GM21390 (cell line): ENCODE measurements at regions not wholly inside any gene's neighbourhood (a gene's known extent, or its start where the extent isn't known, plus 50 kb on each side); places are given as distances from the start of the nearest gene placed in this dataset.
"Not testable (repeated sequence)": the region's sequence is repeated elsewhere in the genome, so short reads cannot be mapped to it uniquely, and the experiment has no call there.

Experiments used
- ATAC-seq: cut with Tn5 transposase; IDR thresholded peaks from one replicate; pipeline ENCODE4 v1.9.1; 2021; ENCODE audit not compliant: unreplicated experiment

- no peak for ATAC-seq
Measured at GRCh38 chr10:78427497-78428031, 393.9 kb downstream of the RPS24 start.

- no peak for ATAC-seq
Measured at GRCh38 chr10:78428579-78428978, 394.9 kb downstream of the RPS24 start.

- no peak for ATAC-seq
Measured at GRCh38 chr10:78429984-78430383, 396.3 kb downstream of the RPS24 start.

DNA sequence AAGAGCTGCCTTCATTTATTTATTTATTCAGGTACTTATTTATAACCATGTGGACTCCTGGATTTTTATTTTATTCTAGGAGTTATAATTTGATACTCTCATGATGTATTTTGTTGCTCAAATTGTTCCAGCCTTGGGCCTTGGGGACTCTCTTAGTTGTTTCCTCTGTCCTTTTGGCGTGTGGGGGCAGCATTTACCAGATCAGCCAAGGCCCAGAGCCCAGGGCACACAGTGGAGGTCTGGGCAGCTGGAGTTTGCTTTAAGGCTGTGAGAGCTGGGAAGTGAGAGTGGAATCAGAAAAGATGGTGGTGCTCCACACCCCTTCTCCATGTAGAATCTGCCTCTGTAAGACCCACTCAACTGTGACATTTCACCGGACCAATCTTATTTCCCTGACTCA, 398.9 kb downstream of the RPS24 start:
- ATAC-seq: no peak

GRCh38 chr10:78433076-78433595, 399.5 kb downstream of the RPS24 start:
- ATAC-seq: no peak

DNA sequence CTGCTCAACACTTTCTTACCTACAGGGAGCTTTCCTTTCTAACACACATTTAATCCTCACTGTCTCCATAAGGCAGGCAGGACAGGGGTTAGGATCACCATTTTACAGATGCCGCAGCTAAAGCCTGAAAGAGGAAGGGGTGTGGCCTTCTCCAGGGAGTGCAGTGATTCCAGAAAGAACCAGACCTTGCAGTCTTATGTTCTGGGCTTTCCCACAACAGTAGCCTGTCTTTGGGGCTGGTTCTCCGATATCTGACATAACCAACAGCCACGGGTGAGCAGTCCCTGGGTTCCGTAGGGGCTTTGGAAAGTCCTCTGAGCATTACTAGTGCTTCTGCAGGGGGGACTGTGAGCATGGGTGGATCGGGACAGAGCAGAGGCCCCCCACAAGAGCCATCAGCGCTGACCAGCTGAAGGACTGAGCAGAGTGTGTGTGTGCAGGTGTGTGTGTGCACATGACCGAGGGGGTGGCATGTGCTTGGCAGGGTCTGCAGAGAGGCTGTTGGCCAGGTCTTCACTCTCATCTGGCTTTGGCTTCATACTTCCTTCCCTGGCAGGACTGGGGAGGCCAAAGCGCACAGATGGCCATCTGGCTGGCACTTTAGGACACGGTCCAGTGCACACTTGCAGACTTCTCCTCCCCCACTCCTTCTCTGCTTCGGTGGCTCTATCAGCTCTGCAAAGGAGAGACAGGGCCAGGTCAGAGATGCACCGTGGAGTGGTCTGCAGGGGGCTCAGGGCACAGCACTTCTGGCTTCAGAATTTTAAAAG, 400.3 kb downstream of the RPS24 start:
- ATAC-seq: no peak

DNA sequence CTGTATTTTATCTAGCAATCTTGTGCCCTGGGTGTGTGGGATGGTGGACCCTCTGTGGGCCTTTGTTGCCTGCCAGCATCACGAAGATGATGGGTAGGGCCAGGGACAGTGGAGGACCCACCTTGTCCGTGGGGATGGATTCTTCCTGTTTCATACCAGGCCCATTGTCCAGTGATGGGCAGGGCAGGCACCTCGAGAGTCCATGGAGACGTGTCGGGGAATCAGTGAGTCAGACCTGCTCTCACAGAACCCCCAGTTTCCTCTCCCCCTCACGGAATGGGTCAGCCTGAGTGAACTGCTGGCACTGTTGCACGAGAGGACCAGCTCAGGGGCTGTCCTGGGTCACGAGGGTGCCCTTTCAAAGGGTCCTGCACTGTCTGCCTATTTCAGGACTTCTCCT, 401.2 kb downstream of the RPS24 start:
- ATAC-seq: no peak

DNA sequence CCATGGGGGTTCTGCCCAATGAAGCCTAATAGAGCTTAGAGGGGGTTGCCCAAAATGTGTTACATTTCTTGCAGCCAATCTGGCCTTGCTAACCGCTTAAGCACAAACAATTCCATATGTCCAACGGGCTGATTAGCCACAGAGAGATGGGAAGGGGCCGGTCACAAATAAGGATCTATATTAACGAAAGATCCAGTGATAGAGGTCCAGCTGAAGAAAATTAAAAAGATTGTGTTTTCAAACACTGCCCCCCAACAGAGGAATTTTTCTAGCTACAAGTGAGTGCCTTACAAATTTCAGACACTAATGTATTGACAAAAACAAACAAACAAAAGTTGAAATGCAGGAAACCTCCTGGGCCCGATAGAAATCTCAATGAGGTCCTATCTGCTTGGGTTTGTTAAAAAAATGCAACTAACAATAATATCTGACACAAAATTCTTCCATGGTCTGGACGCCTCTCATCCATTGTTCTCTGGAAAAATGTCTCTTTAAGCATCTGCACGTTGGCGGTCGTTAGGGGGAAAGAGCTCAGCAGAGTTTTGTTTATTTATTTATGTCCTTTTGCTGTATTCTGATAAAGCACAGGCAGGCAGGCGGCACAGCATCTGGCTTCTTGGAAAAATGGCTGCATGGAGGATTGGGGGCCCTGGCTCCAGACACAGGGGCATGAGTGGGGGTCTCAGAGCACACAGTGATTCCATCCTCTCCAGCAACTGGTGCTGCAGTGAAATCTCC, 402.0 kb downstream of the RPS24 start:
- no peak for ATAC-seq

DNA sequence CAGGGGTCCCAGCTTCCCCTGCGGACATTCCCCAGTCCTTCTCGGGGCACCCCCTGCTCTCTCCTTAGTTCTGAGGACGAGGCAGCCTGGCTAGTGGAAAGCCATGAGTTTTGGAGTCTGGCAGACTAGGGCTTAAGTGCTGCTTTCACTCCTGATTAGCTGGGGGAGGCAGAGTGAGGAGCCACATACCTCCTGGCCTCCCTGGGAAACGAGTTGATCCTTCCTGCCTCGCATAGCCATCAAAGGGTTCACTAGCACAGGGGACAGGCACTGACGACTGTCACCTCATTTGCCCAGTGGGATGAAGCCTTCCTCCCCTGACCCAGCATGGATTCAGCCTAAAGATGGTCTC, 402.5 kb downstream of the RPS24 start:
- ATAC-seq: no peak

DNA sequence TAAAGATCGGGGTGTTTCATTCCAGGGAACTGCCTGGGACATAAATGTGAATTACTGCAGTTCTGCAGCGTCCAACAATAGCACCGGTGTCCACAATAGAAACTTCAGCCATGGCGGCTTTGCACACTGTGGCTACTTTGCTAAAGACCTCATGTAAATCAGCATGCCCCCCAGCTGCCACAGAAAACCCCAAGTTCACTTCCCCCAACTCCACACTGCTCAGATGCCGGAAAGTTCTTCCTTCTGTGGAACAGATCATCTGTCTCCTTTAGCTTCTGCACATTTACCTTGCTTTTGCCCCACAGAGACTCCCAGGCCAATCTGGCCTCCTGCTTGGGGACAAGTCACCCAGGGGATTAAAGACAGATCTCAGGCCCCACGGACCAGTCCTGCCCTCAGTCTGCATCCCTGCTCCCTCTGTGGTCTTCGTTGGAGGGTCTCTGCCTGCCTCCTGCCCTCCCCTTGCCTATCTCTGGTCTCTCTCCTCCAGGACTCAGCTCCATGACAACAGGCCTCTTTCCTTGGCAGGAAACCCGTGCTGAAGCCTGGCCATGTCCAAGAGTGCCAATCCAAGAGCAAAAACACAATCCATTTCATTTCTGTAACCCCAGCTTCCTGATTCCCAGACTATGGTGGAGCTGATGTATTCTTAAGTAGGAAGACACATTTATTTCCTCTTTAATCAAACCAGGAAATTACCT, 403.2 kb downstream of the RPS24 start:
- no peak for ATAC-seq

GRCh38 chr10:78437407-78437768, 403.7 kb downstream of the RPS24 start:
- ATAC-seq: no peak

- no peak for ATAC-seq
Measured at GRCh38 chr10:78437998-78438906, 404.6 kb downstream of the RPS24 start.

GRCh38 chr10:78438907-78439809, 405.5 kb downstream of the RPS24 start:
- ATAC-seq: no peak

GRCh38 chr10:78441010-78441409, 407.3 kb downstream of the RPS24 start:
- ATAC-seq: no peak

- no peak for ATAC-seq
Measured at GRCh38 chr10:78441694-78442093, 408.0 kb downstream of the RPS24 start.

- ATAC-seq: no peak
Measured at GRCh38 chr10:78442836-78443550, 409.3 kb downstream of the RPS24 start.

DNA sequence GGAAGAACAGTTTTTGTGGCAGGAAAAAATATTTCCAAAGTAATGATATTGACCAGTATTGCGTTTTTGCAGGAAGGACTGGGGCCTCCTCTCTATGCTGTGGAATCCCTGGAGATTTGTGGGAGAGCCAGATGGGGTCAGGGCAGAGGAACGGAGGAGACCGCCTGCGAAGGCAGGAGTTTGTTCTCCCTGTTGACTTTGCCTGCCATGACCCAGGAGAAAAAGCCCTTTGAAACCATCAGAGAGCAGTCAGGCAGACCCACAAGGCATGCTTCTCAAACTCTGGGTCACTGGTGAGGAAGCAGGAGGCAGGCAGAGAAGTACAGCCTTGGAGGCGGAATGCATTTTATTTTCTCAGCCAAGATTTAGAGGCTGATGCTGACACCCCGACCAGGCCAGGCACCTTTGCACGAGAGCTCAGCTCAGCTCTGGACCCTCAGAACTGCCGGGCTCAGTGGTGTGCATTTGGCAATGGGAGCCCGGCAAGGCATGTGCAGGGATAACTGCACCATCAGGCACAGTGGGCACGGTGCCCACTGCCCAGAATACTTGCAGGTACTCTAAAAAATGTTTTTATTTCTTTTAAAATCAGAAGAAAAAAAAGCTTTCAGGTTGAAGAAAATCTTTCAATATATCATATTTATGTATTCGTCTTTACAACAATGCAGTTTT, 410.4 kb downstream of the RPS24 start:
- no peak for ATAC-seq

DNA sequence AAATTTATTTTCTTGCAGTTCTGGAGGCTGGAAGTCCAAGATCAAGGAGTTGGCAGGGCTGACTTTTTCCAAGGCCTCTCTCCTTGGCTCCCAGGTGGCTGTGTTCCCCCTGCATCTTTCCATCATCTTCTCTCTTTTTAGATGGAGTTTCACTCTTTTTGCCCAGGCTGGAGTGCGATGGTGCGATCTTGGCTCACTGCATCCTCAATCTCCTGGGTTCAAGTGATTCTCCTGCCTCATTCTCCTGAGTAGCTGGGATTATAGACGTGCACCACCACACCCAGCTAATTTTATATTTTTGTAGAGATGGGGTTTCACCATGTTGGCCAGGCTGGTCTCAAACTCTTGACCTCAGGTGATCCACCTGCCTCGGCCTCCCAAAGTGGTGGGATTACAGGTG, 411.1 kb downstream of the RPS24 start:
- ATAC-seq: not testable (repeated sequence)
